ENCODE measurements at regions not wholly inside any gene's neighbourhood (a gene's known extent, or its start where the extent isn't known, plus 50 kb on each side); places are given as distances from the start of the nearest gene placed in this dataset.

GRCh38 chr20:10798811-10799210, 125.0 kb upstream of the JAG1 start:
- no peak overlapping the region for H3K27ac ChIP-seq (ENCODE audit: low read depth, low read length)
- no peaks in the 10 kb centered on the region for H3K27me3 ChIP-seq (ENCODE audit: control insufficient read depth in 5 of 5, insufficient read depth in 4 of 5, low read length in 5 of 5)
- H3K4me3 ChIP-seq (ENCODE audit: low read depth in 1 of 5, low read length in 5 of 5), result no peak overlapping the region
- H3K4me1 ChIP-seq (ENCODE audit: control insufficient read depth in 5 of 5, insufficient read depth in 5 of 5, low read length in 5 of 5), result peaks cover 0 to 2% (median 0%) of the 10 kb centered on the region in 5 donors
- H3K9me3 ChIP-seq (ENCODE audit: control insufficient read depth in 5 of 5, low read length in 5 of 5), result no peaks in the 10 kb centered on the region
- no peaks in the 10 kb centered on the region for H3K36me3 ChIP-seq (ENCODE audit: control insufficient read depth in 5 of 5, insufficient read depth in 5 of 5, low read length in 5 of 5)
- no peak overlapping the region for H3K9ac ChIP-seq (ENCODE audit: low read length in 5 of 5)

DNA sequence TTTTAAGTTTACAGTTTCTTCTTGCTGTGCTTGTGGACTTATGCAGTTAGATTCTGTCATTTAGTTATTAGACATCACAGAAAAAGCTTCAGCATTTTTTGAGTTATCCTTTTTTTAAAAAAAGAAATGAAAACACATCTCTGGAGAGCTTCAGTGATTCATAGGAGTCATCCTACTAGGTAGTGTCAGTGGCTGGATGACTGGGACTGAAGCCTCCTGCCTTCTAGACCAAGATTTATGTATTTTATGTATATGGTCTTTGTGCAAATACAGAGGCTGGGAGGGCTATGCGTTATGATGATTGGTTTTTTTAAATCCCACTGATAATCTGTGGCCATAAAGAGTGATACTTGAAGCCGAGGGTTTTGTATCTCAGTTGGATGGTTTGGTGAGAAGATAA, 125.9 kb upstream of the JAG1 start:
- H3K9me3 ChIP-seq (ENCODE audit: control insufficient read depth in 5 of 5, low read length in 5 of 5), result no peaks in the 10 kb centered on the region
- no peak overlapping the region for H3K27ac ChIP-seq (ENCODE audit: low read depth, low read length)
- peaks cover 0 to 2% (median 0%) of the 10 kb centered on the region in 5 donors for H3K4me1 ChIP-seq (ENCODE audit: control insufficient read depth in 5 of 5, insufficient read depth in 5 of 5, low read length in 5 of 5)
- no peak overlapping the region for H3K4me3 ChIP-seq (ENCODE audit: low read depth in 1 of 5, low read length in 5 of 5)
- H3K36me3 ChIP-seq (ENCODE audit: control insufficient read depth in 5 of 5, insufficient read depth in 5 of 5, low read length in 5 of 5), result no peaks in the 10 kb centered on the region
- H3K27me3 ChIP-seq (ENCODE audit: control insufficient read depth in 5 of 5, insufficient read depth in 4 of 5, low read length in 5 of 5), result no peaks in the 10 kb centered on the region
- H3K9ac ChIP-seq (ENCODE audit: low read length in 5 of 5), result no peak overlapping the region

GRCh38 chr20:10800288-10800687, 126.5 kb upstream of the JAG1 start:
- no peaks in the 10 kb centered on the region for H3K36me3 ChIP-seq (ENCODE audit: control insufficient read depth in 5 of 5, insufficient read depth in 5 of 5, low read length in 5 of 5)
- no peaks in the 10 kb centered on the region for H3K9me3 ChIP-seq (ENCODE audit: control insufficient read depth in 5 of 5, low read length in 5 of 5)
- H3K27ac ChIP-seq (ENCODE audit: low read depth, low read length), result no peak overlapping the region
- H3K27me3 ChIP-seq (ENCODE audit: control insufficient read depth in 5 of 5, insufficient read depth in 4 of 5, low read length in 5 of 5), result no peaks in the 10 kb centered on the region
- no peak overlapping the region for H3K9ac ChIP-seq (ENCODE audit: low read length in 5 of 5)
- peaks cover 0 to 2% (median 0%) of the 10 kb centered on the region in 5 donors for H3K4me1 ChIP-seq (ENCODE audit: control insufficient read depth in 5 of 5, insufficient read depth in 5 of 5, low read length in 5 of 5)
- H3K4me3 ChIP-seq (ENCODE audit: low read depth in 1 of 5, low read length in 5 of 5), result no peak overlapping the region

GRCh38 chr20:10802236-10802635, 128.4 kb upstream of the JAG1 start:
- Histone ChIP-seq H3K9me3 (ENCODE audit: control insufficient read depth in 5 of 5, low read length in 5 of 5) (no peaks in the 10 kb centered on the region), H3K4me3 (ENCODE audit: low read depth in 1 of 5, low read length in 5 of 5) (no peak overlapping the region), H3K27ac (ENCODE audit: low read depth, low read length) (no peak overlapping the region), H3K4me1 (ENCODE audit: control insufficient read depth in 5 of 5, insufficient read depth in 5 of 5, low read length in 5 of 5) (peaks cover 2 to 16% (median 13%) of the 10 kb centered on the region in 5 donors), H3K9ac (ENCODE audit: low read length in 5 of 5) (no peak overlapping the region), H3K36me3 (ENCODE audit: control insufficient read depth in 5 of 5, insufficient read depth in 5 of 5, low read length in 5 of 5) (no peaks in the 10 kb centered on the region), H3K27me3 (ENCODE audit: control insufficient read depth in 5 of 5, insufficient read depth in 4 of 5, low read length in 5 of 5) (no peaks in the 10 kb centered on the region)

DNA sequence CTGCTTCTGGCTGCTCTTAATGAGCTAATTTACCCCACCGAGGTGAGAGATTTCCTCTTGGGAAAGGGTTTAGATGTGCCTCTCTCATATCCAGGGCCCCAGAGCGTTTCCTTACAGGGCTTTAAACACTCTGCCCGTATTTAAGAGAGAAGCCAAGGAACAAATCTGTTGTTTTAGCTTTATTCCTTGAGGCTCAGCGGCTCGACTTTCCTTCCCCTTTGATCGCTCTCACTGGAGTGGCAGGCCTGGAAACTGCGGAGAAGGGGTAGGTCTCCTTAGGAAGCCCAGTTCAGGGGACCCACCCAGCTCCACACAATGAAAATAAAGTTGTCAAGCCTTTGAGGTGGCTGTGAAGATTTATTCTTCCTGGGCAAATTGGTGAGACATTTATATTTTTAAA, 132.0 kb upstream of the JAG1 start:
- no peaks in the 10 kb centered on the region for H3K9me3 ChIP-seq (ENCODE audit: control insufficient read depth in 5 of 5, low read length in 5 of 5)
- no peak overlapping the region for H3K4me3 ChIP-seq (ENCODE audit: low read depth in 1 of 5, low read length in 5 of 5)
- H3K27me3 ChIP-seq (ENCODE audit: control insufficient read depth in 5 of 5, insufficient read depth in 4 of 5, low read length in 5 of 5), result no peaks in the 10 kb centered on the region
- peaks cover 2 to 16% (median 13%) of the 10 kb centered on the region in 5 donors for H3K4me1 ChIP-seq (ENCODE audit: control insufficient read depth in 5 of 5, insufficient read depth in 5 of 5, low read length in 5 of 5)
- no peaks in the 10 kb centered on the region for H3K36me3 ChIP-seq (ENCODE audit: control insufficient read depth in 5 of 5, insufficient read depth in 5 of 5, low read length in 5 of 5)
- peak overlapping the region; percentile 26 for H3K27ac ChIP-seq (ENCODE audit: low read depth, low read length)
- H3K9ac ChIP-seq (ENCODE audit: low read length in 5 of 5), result no peak overlapping the region

- no peak overlapping the region for H3K9ac ChIP-seq (ENCODE audit: low read length in 5 of 5)
- no peak overlapping the region for H3K27ac ChIP-seq (ENCODE audit: low read depth, low read length)
- H3K36me3 ChIP-seq (ENCODE audit: control insufficient read depth in 5 of 5, insufficient read depth in 5 of 5, low read length in 5 of 5), result no peaks in the 10 kb centered on the region
- H3K9me3 ChIP-seq (ENCODE audit: control insufficient read depth in 5 of 5, low read length in 5 of 5), result no peaks in the 10 kb centered on the region
- no peak overlapping the region for H3K4me3 ChIP-seq (ENCODE audit: low read depth in 1 of 5, low read length in 5 of 5)
- H3K4me1 ChIP-seq (ENCODE audit: control insufficient read depth in 5 of 5, insufficient read depth in 5 of 5, low read length in 5 of 5), result peaks cover 2 to 16% (median 13%) of the 10 kb centered on the region in 5 donors
- no peaks in the 10 kb centered on the region for H3K27me3 ChIP-seq (ENCODE audit: control insufficient read depth in 5 of 5, insufficient read depth in 4 of 5, low read length in 5 of 5)
Measured at GRCh38 chr20:10806539-10806938, 132.7 kb upstream of the JAG1 start.

GRCh38 chr20:10807013-10807412, 133.2 kb upstream of the JAG1 start:
- no peak overlapping the region for H3K9ac ChIP-seq (ENCODE audit: low read length in 5 of 5)
- no peak overlapping the region for H3K27ac ChIP-seq (ENCODE audit: low read depth, low read length)
- H3K9me3 ChIP-seq (ENCODE audit: control insufficient read depth in 5 of 5, low read length in 5 of 5), result no peaks in the 10 kb centered on the region
- H3K4me1 ChIP-seq (ENCODE audit: control insufficient read depth in 5 of 5, insufficient read depth in 5 of 5, low read length in 5 of 5), result peaks cover 2 to 16% (median 13%) of the 10 kb centered on the region in 5 donors
- H3K36me3 ChIP-seq (ENCODE audit: control insufficient read depth in 5 of 5, insufficient read depth in 5 of 5, low read length in 5 of 5), result no peaks in the 10 kb centered on the region
- no peaks in the 10 kb centered on the region for H3K27me3 ChIP-seq (ENCODE audit: control insufficient read depth in 5 of 5, insufficient read depth in 4 of 5, low read length in 5 of 5)
- H3K4me3 ChIP-seq (ENCODE audit: low read depth in 1 of 5, low read length in 5 of 5), result no peak overlapping the region

DNA sequence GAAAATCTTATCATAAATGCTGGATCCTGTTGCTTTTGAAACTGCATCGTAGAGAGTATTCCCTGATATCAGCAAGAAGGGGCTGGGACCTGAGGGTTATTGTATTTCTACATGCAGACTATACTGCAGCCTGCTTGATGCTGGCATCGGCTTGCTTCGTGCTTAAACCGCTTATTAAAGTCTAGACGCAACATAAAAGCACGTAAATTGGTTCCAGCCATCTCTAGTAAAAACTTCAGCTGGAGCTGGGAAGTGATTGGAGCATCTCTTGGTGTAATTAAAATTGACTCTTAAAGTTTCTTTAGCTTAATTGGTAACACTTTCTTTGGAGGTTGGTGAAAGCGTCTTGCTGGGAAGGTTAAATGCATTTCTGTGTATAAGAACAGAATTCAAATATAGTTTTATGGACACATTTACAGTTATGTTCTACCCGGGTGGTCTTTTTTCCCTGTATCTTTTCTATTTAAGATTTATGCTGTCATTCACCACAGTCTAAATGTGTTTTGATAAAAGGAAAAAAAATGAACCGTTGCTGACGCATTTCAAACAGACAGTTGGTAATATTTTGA, 139.0 kb upstream of the JAG1 start:
- H3K27me3 ChIP-seq (ENCODE audit: control insufficient read depth in 5 of 5, insufficient read depth in 4 of 5, low read length in 5 of 5), result no peaks in the 10 kb centered on the region
- H3K4me3 ChIP-seq (ENCODE audit: low read depth in 1 of 5, low read length in 5 of 5), result no peak overlapping the region
- no peaks in the 10 kb centered on the region for H3K36me3 ChIP-seq (ENCODE audit: control insufficient read depth in 5 of 5, insufficient read depth in 5 of 5, low read length in 5 of 5)
- no peaks in the 10 kb centered on the region for H3K4me1 ChIP-seq (ENCODE audit: control insufficient read depth in 5 of 5, insufficient read depth in 5 of 5, low read length in 5 of 5)
- H3K9ac ChIP-seq (ENCODE audit: low read length in 5 of 5), result no peak overlapping the region
- no peaks in the 10 kb centered on the region for H3K9me3 ChIP-seq (ENCODE audit: control insufficient read depth in 5 of 5, low read length in 5 of 5)
- no peak overlapping the region for H3K27ac ChIP-seq (ENCODE audit: low read depth, low read length)

GRCh38 chr20:10823585-10823984, 149.8 kb upstream of the JAG1 start:
- no peaks in the 10 kb centered on the region for H3K36me3 ChIP-seq (ENCODE audit: control insufficient read depth in 5 of 5, insufficient read depth in 5 of 5, low read length in 5 of 5)
- H3K27me3 ChIP-seq (ENCODE audit: control insufficient read depth in 5 of 5, insufficient read depth in 4 of 5, low read length in 5 of 5), result no peaks in the 10 kb centered on the region
- H3K9ac ChIP-seq (ENCODE audit: low read length in 5 of 5), result no peak overlapping the region
- H3K4me3 ChIP-seq (ENCODE audit: low read depth in 1 of 5, low read length in 5 of 5), result no peak overlapping the region
- H3K4me1 ChIP-seq (ENCODE audit: control insufficient read depth in 5 of 5, insufficient read depth in 5 of 5, low read length in 5 of 5), result no peaks in the 10 kb centered on the region
- H3K9me3 ChIP-seq (ENCODE audit: control insufficient read depth in 5 of 5, low read length in 5 of 5), result no peaks in the 10 kb centered on the region
- H3K27ac ChIP-seq (ENCODE audit: low read depth, low read length), result no peak overlapping the region

- Histone ChIP-seq H3K4me1 (ENCODE audit: control insufficient read depth in 5 of 5, insufficient read depth in 5 of 5, low read length in 5 of 5) (no peaks in the 10 kb centered on the region), H3K9ac (ENCODE audit: low read length in 5 of 5) (no peak overlapping the region), H3K27ac (ENCODE audit: low read depth, low read length) (no peak overlapping the region), H3K9me3 (ENCODE audit: control insufficient read depth in 5 of 5, low read length in 5 of 5) (no peaks in the 10 kb centered on the region), H3K27me3 (ENCODE audit: control insufficient read depth in 5 of 5, insufficient read depth in 4 of 5, low read length in 5 of 5) (no peaks in the 10 kb centered on the region), H3K36me3 (ENCODE audit: control insufficient read depth in 5 of 5, insufficient read depth in 5 of 5, low read length in 5 of 5) (no peaks in the 10 kb centered on the region), H3K4me3 (ENCODE audit: low read depth in 1 of 5, low read length in 5 of 5) (no peak overlapping the region)
Measured at GRCh38 chr20:10824750-10825500, 151.1 kb upstream of the JAG1 start.

All from subcutaneous abdominal adipose tissue (tissue), 5 donors.